Coronary artery (tissue), 2 donors: ENCODE measurements at regions not wholly inside any gene's neighbourhood (a gene's known extent, or its start where the extent isn't known, plus 50 kb on each side); places are given as distances from the start of the nearest gene placed in this dataset.

Experiments used
- DNase-seq: peaks from one replicate; pipeline ENCODE4 v3.0.0-alpha.2; 2017; ENCODE audit warnings: low spot score
- H3K27ac ChIP-seq, 2 donors: fragments of 200-600 bp; sonication (generic); one replicate each; pipeline ENCODE4 v1.5.1; 2016 to 2019
- H3K4me3 ChIP-seq: fragments of 200-600 bp; sonication (generic); 2 replicates; pipeline ENCODE4 v1.5.1; 2016; ENCODE audit warnings: mild to moderate bottlenecking, moderate library complexity
- TF ChIP-seq, protein P1 (sequence below): fragments of 200-600 bp; sonication (generic); IDR thresholded peaks from one replicate; pipeline ENCODE4 v1.5.1; 2019; ENCODE audit warnings: antibody characterized with exemption

DNA sequence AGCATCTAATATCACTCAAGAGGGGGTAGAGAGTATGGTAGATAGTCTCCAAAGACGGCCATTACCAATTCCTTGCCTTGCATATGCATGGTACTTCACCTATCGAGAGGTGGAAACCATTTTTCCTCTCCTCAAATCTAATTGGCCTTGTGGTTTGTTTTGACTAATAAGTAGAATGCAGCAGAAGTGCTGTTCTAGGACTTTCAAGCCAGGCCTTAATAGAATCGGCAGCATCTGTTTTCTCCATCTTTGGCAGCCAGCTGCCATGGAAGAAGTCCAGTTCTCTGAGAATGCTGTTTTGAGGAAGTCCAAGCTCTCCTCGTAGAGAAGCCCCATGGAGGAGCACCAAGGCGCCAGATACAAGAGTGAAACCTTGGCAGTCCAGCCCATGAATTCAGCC is 59.1 kb upstream of the RASGRP1 start:
- Histone ChIP-seq H3K27ac (no peak overlapping the region), H3K4me3 (no peak overlapping the region)
- no peak for DNase-seq
- TF ChIP-seq, protein P1, sequence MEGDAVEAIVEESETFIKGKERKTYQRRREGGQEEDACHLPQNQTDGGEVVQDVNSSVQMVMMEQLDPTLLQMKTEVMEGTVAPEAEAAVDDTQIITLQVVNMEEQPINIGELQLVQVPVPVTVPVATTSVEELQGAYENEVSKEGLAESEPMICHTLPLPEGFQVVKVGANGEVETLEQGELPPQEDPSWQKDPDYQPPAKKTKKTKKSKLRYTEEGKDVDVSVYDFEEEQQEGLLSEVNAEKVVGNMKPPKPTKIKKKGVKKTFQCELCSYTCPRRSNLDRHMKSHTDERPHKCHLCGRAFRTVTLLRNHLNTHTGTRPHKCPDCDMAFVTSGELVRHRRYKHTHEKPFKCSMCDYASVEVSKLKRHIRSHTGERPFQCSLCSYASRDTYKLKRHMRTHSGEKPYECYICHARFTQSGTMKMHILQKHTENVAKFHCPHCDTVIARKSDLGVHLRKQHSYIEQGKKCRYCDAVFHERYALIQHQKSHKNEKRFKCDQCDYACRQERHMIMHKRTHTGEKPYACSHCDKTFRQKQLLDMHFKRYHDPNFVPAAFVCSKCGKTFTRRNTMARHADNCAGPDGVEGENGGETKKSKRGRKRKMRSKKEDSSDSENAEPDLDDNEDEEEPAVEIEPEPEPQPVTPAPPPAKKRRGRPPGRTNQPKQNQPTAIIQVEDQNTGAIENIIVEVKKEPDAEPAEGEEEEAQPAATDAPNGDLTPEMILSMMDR = no peak

DNA sequence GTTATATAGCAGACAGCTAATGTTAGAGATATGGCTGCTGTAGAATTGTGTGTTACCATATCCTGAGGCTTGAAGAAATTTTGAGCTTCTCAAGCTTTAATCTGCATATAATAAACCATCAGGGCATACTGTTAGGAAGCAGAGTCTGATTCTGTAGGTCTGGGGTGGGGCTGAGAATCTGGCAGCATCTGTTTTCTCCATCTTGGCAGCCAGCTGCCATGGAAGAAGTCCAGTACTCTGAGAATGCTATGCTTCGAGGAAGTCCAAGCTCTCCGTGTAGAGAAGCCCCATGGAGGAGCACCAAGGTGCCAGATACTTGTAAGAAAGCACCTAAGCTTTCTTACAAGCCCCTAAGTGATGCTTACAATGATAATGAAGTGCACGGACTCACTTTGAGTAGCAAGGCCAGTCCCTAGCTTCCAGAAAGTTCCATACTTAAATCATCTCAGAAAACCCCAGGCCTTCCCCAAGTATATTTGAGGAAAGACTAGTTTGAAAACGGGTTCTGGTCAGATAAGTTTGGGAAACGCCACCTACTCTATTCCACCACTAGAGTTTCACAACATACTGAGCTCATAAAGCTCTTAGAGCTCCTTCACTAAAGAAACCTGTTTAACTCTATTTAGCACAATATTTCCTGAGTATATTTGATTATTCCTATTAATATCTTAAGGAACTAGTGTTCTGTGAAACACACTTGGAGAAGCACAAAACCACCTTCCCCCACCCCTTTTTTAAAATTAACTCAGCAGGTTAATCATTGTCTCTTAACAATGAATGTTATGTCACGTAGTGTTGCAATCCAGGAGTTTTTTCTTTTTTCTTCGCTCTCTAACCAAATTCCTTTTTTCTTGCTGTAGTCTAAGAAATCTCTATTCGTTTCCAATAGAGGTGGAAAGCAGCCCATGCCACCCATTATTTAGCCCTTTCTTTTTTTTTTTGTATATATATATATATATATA is 59.9 kb upstream of the RASGRP1 start:
- Histone ChIP-seq H3K27ac (no peak overlapping the region), H3K4me3 (no peak overlapping the region)
- DNase-seq = no peak
- TF ChIP-seq, protein P1 = no peak

DNA sequence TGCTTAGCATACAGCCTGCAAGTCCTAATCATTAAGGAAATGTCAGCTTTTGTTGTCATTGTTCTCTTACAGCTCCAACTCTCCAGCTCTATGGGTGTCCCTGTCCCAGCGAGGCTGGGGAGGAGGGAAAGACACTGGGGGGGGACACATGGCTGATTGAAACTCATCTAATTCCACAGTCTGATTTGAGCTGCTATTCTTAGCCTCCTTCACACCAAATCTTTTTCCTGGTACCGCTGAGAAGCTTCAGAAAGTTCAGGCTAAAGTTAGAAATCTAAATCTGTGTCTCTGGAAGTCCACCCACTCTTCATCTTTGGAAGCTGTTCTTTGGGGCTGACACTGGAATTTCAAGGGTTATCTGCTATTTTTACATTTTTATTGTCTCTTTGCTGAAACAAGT is 61.3 kb upstream of the RASGRP1 start:
- DNase-seq = no peak
- TF ChIP-seq, protein P1 = no peak
- Histone ChIP-seq H3K27ac (no peak overlapping the region), H3K4me3 (no peak overlapping the region)

DNA sequence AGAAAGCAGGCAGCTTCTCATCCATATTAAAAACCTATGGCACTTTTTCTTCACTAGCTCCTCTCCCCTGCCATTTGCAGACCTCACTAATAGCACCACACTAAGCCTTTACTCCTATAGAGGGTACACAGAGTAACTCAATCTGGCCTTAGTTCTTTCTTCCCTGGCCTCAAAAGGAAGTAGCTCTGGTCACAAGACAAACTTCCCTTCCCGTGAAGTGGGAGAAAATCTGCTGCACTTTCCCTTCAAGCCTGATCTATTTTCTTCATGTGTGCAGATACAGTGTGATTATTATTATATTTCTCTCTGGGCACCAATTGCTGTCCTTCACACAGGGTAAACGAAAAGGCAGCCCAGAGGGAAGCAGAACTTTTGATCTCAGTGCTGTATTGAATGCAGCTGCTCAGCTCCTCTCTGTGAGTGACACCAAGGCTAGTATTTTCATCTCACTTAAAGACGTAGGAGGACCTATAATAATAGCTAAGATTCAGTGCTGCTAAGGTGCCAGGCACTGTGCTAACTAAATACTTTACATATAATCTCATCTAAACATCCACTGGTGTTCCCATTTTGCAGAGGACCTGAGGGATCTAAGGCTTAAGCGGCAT is 61.9 kb upstream of the RASGRP1 start:
- no peak for DNase-seq
- Histone ChIP-seq H3K4me3 (no peak overlapping the region), H3K27ac (peak overlapping the region in 1 of 2 donors; percentile 28)
- TF ChIP-seq, protein P1 = no peak

DNA sequence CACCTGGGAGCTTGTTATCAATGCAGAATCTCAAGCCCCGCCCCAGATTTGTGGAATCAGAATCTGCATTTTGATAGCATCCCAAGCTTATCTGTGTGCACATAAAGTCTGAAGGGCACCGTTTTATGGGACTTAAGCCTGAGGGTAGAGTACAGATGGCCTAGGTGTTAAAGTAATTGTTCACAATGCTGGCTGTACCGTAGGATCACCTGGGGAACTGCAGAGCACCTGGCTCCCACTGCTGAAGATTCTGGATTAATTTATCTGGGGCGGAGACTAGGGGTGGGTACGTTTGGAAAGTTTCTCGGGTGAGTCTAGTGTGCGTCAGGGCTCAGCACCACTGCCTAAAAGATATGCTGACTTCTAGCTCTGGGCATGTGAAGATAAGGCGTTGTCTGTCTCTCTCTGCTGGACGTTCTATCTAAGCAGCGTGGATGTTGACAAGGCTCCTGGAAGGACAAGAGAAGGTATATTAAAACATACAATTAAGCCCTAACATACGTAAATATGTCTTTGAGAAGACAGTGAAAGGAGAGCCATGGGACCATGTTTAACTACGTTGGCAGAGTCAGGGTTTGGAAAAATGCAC is 63.2 kb upstream of the RASGRP1 start:
- no peak overlapping the region for H3K4me3 ChIP-seq
- H3K27ac ChIP-seq = no peak overlapping the region
- TF ChIP-seq, protein P1 = no peak
- no peak for DNase-seq

DNA sequence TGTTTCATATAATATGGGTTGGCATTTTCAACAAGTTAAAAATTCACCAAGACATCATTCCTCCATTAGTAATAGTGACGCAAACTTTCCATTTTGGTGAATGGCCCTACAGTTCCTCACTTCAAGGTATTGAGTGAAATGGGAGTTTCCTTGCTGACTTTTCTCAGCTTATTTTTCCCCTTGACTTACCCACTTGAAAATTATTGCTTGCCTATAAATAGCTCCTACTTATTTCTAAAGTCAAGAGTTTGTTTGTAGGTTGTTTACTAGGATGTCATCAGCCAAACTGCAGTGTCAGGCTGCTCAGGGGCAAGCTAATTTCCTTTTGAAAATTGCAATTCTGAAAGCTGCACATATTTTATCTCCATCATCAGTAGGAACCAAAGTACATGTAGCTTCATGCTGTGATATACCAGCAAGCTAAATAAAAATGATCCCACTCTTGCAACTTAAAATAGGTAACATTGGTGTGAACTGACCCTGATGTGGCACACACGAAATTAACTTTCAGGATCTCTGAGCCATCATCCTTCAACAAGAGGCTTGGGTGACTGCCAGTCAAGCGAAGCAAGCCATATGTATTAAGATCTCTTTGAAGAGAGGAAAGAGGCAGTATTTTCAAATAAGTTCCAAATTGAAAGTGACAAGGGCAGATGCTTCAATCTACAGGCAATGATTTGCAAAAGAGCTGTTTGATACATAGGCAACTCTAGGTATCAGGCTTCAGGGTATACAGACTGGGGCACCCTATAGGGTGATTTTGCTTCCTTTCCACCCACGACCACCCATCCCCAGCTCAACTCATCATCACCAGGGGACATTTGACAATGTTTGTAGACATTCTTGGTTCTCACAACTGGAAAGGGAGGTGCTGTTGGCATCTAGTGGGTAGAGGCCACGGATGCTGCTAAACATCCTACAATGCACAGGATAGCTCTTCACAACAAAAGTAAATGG is 66.8 kb upstream of the RASGRP1 start:
- DNase-seq = no peak
- Histone ChIP-seq H3K27ac (no peak overlapping the region), H3K4me3 (no peak overlapping the region)
- TF ChIP-seq, protein P1 = no peak
